ENCODE measurements at regions not wholly inside any gene's neighbourhood (a gene's known extent, or its start where the extent isn't known, plus 50 kb on each side); places are given as distances from the start of the nearest gene placed in this dataset.
"Not testable (repeated sequence)": the region's sequence is repeated elsewhere in the genome, so short reads cannot be mapped to it uniquely, and the experiment has no call there.

DNA sequence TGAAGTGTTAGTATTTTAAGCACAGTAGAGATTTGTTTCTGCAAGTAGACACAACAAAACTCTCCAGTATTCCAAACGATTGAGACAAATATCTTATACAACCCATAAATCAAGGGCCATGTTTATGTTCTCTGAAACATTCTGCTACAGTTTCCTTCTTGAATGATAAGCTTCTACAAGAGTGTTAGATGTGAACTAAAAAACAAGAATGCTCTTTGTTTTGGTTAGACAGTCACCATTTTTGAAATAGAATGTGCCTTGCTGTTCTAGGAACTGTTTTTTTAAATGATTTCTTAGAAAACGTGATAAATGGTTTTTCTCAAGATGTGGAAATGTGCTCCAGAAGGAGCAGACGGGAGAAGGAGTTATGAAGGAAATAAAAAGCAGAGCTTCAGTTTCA lies 1656.3 kb upstream of the FLRT2 start:
- no peak for DNase-seq (ENCODE audit: low read depth)

DNA sequence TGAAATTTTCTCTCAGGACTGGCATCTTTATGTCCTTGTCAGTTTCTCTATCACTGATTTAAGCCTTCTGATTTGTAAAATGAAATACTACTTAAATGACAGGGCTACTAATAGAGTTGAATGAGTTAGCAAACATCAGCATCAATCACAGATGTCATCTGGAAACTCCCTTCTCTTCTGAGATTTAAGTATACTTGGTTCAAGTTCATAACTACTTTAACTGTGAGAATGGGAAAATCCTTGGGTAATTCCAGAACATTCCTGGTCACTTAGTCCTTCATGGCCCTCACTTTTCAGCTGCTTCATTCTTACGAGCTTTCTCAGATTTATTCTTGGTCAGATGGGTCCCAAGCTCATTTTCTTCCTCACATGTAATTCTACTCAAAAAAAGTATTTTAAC lies 1655.3 kb upstream of the FLRT2 start:
- no peak for TF ChIP-seq CTCF (IDR thresholded peaks at IDR 0.05; ENCODE audit: insufficient read depth, low read depth, low read length, missing control alignments)

More for the DNA sequence above, 1656.3 kb upstream of the FLRT2 start:
- TF ChIP-seq CTCF (IDR thresholded peaks at IDR 0.05; ENCODE audit: insufficient read depth, low read depth, low read length, missing control alignments), result no peak
- H3K4me3 ChIP-seq (ENCODE audit: low read length), result no peak overlapping the region

GRCh38 chr14:83883732-83884131 lies 1646.2 kb upstream of the FLRT2 start:
- TF ChIP-seq CTCF (IDR thresholded peaks at IDR 0.05; ENCODE audit: insufficient read depth, low read depth, low read length, missing control alignments), result no peak
- no peak for DNase-seq (ENCODE audit: low read depth)
- no peak overlapping the region for H3K4me3 ChIP-seq (ENCODE audit: low read length)

More for the DNA sequence above, 1655.3 kb upstream of the FLRT2 start:
- H3K4me3 ChIP-seq (ENCODE audit: low read length), result no peak overlapping the region
- DNase-seq (ENCODE audit: low read depth), result no peak

DNA sequence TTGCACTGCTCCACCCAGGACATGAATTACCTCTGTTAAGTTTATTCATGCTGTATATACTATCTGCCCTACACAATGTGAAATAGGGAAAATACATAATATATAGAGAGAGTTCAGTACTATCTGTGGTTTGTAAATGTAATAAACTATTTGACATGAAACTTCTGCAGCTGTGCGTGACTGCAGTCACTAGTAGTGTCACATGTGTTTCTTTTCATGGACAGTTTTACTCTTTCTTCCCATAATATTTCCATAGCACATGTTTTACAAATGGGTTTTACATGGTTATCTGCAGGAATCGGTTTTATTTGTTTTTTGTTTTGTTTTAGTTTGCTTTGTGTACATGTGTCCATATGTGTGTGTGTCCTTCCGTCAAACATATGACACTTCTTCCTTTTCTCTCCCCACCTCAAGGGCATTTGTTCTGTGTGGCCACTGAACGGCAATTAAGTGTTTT lies 1644.1 kb upstream of the FLRT2 start:
- no peak for TF ChIP-seq CTCF (IDR thresholded peaks at IDR 0.05; ENCODE audit: insufficient read depth, low read depth, low read length, missing control alignments)
- no peak for DNase-seq (ENCODE audit: low read depth)
- no peak overlapping the region for H3K4me3 ChIP-seq (ENCODE audit: low read length)

- DNase-seq (ENCODE audit: low read depth), result no peak
- TF ChIP-seq CTCF (IDR thresholded peaks at IDR 0.05; ENCODE audit: insufficient read depth, low read depth, low read length, missing control alignments), result no peak
- no peak overlapping the region for H3K4me3 ChIP-seq (ENCODE audit: low read length)
Measured at GRCh38 chr14:83887866-83888265, 1642.1 kb upstream of the FLRT2 start.

GRCh38 chr14:83893447-83893846 lies 1636.5 kb upstream of the FLRT2 start:
- no peak overlapping the region for H3K4me3 ChIP-seq (ENCODE audit: low read length)
- no peak for DNase-seq (ENCODE audit: low read depth)
- no peak for TF ChIP-seq CTCF (IDR thresholded peaks at IDR 0.05; ENCODE audit: insufficient read depth, low read depth, low read length, missing control alignments)

- DNase-seq (ENCODE audit: low read depth), result no peak
- no peak overlapping the region for H3K4me3 ChIP-seq (ENCODE audit: low read length)
- no peak for TF ChIP-seq CTCF (IDR thresholded peaks at IDR 0.05; ENCODE audit: insufficient read depth, low read depth, low read length, missing control alignments)
Measured at GRCh38 chr14:83894568-83894967, 1635.4 kb upstream of the FLRT2 start.

GRCh38 chr14:83898558-83898957 lies 1631.4 kb upstream of the FLRT2 start:
- H3K4me3 ChIP-seq (ENCODE audit: low read length); DNase-seq (ENCODE audit: low read depth): not testable (repeated sequence)
